ENCODE measurements at regions not wholly inside any gene's neighbourhood (a gene's known extent, or its start where the extent isn't known, plus 50 kb on each side); places are given as distances from the start of the nearest gene placed in this dataset.

DNA sequence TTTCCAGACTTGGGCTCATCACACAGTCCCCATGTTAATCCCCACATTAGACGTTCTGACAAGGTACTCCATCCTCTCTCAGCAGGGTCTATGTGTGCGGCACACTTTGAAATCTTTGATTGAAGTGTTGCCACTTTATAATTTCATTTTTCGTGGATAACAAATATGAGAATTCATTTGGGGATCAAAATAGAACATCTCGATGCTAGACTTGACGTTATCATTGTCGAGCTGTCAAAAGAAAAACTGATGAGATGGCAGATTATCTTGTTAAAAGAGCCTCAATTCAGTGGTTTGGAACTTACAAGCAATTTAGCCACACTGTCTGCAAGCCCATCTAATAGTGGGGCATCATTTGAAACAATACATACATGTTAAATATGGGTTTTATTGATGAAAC, 91.2 kb upstream of the SULT1C3 start:
- Histone ChIP-seq H3K79me2 (ENCODE audit: insufficient read depth, low read length) (no peaks in the 10 kb centered on the region), H3K4me2 (ENCODE audit: low read length) (no peak overlapping the region), H3K27me3 (ENCODE audit: insufficient read depth, low read length) (no peaks in the 10 kb centered on the region), H3K9ac (ENCODE audit: low read length) (no peak overlapping the region), H4K20me1 (ENCODE audit: insufficient read depth, low read length) (no peaks in the 10 kb centered on the region), H3K27ac (ENCODE audit: low read depth, low read length) (no peak overlapping the region), H3K4me3 (ENCODE audit: insufficient read depth, low read depth, low read length) (no peak overlapping the region), H3K36me3 (ENCODE audit: insufficient read depth, low read length) (no peaks in the 10 kb centered on the region), H2AFZ (ENCODE audit: low read depth, low read length) (no peak overlapping the region), H3K9me3 (ENCODE audit: insufficient read depth, low read depth, low read length) (no peaks in the 10 kb centered on the region), H3K4me1 (ENCODE audit: insufficient read depth, low read length) (no peaks in the 10 kb centered on the region)
- DNase-seq (ENCODE audit: low read depth) (no peak), FAIRE-seq (no peak)
- Mint-ChIP-seq H3K27me3 (ENCODE audit: low read depth, unreplicated experiment) (peaks cover 4% of the 10 kb centered on the region), H3K9me3 (ENCODE audit: unreplicated experiment) (no peaks in the 10 kb centered on the region), H3K36me3 (ENCODE audit: low read depth, unreplicated experiment) (no peaks in the 10 kb centered on the region), H3K27ac (ENCODE audit: unreplicated experiment) (no peak overlapping the region), H3K4me1 (ENCODE audit: low read depth, unreplicated experiment) (no peaks in the 10 kb centered on the region), H3K4me3 (ENCODE audit: unreplicated experiment) (no peak overlapping the region)
- no peak for TF ChIP-seq EZH2 (IDR thresholded peaks at IDR 0.05; ENCODE audit: insufficient read depth, low read length)
- TF ChIP-seq, protein P1, sequence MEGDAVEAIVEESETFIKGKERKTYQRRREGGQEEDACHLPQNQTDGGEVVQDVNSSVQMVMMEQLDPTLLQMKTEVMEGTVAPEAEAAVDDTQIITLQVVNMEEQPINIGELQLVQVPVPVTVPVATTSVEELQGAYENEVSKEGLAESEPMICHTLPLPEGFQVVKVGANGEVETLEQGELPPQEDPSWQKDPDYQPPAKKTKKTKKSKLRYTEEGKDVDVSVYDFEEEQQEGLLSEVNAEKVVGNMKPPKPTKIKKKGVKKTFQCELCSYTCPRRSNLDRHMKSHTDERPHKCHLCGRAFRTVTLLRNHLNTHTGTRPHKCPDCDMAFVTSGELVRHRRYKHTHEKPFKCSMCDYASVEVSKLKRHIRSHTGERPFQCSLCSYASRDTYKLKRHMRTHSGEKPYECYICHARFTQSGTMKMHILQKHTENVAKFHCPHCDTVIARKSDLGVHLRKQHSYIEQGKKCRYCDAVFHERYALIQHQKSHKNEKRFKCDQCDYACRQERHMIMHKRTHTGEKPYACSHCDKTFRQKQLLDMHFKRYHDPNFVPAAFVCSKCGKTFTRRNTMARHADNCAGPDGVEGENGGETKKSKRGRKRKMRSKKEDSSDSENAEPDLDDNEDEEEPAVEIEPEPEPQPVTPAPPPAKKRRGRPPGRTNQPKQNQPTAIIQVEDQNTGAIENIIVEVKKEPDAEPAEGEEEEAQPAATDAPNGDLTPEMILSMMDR (IDR thresholded peaks at IDR 0.05; ENCODE audit: insufficient read depth, low read depth, low read length): no peak

DNA sequence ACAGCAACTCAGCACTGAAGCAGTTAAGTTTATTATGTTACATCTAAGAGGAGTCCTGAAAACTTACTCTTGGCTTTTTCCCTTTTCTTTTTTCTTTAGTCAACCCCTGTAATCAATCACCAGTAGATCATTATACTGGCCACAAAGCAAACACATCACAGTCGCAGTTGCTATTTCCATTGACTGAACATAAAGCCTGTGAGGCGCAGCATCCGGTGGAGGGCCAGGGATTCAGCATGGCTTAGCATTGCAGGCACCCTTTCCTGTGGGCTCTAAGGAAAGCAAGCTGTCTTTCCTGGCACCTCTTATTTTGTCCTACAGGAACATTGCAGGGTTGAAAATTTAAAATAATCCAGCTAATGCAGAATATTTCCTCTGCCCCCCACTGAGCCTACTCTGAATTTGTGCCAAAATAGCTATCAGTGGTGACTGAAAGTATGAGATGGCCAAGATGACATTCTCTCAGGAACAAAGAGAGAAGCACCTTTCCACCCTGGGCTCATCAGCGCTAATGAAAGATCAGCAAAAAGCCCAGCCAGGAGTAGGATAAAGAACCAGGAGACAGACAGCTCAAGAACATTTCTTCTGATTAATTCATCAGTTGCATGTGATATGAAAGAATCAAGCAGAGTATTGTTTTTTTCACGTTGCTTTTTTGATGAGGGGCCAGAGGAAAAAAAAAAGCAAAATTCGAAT, 85.3 kb upstream of the SULT1C3 start:
- Histone ChIP-seq H3K27ac (ENCODE audit: low read depth, low read length) (no peak overlapping the region), H3K79me2 (ENCODE audit: insufficient read depth, low read length) (no peaks in the 10 kb centered on the region), H3K4me3 (ENCODE audit: insufficient read depth, low read depth, low read length) (no peak overlapping the region), H3K9ac (ENCODE audit: low read length) (no peak overlapping the region), H3K4me1 (ENCODE audit: insufficient read depth, low read length) (no peaks in the 10 kb centered on the region), H3K9me3 (ENCODE audit: insufficient read depth, low read depth, low read length) (no peaks in the 10 kb centered on the region), H3K4me2 (ENCODE audit: low read length) (no peak overlapping the region), H4K20me1 (ENCODE audit: insufficient read depth, low read length) (no peaks in the 10 kb centered on the region), H3K27me3 (ENCODE audit: insufficient read depth, low read length) (no peaks in the 10 kb centered on the region), H3K36me3 (ENCODE audit: insufficient read depth, low read length) (no peaks in the 10 kb centered on the region), H2AFZ (ENCODE audit: low read depth, low read length) (no peak overlapping the region)
- H3K4me1 Mint-ChIP-seq (ENCODE audit: low read depth, unreplicated experiment): no peaks in the 10 kb centered on the region
- FAIRE-seq (no peak), DNase-seq (ENCODE audit: low read depth) (no peak)
- no peaks in the 10 kb centered on the region for H3K36me3 Mint-ChIP-seq (ENCODE audit: low read depth, unreplicated experiment)
- H3K9me3 Mint-ChIP-seq (ENCODE audit: unreplicated experiment): no peaks in the 10 kb centered on the region
- no peak overlapping the region for H3K27ac Mint-ChIP-seq (ENCODE audit: unreplicated experiment)
- no peak overlapping the region for H3K4me3 Mint-ChIP-seq (ENCODE audit: unreplicated experiment)
- TF ChIP-seq, protein P1 (IDR thresholded peaks at IDR 0.05; ENCODE audit: insufficient read depth, low read depth, low read length): no peak
- TF ChIP-seq EZH2 (IDR thresholded peaks at IDR 0.05; ENCODE audit: insufficient read depth, low read length): no peak
- H3K27me3 Mint-ChIP-seq (ENCODE audit: low read depth, unreplicated experiment): peaks cover 4% of the 10 kb centered on the region

DNA sequence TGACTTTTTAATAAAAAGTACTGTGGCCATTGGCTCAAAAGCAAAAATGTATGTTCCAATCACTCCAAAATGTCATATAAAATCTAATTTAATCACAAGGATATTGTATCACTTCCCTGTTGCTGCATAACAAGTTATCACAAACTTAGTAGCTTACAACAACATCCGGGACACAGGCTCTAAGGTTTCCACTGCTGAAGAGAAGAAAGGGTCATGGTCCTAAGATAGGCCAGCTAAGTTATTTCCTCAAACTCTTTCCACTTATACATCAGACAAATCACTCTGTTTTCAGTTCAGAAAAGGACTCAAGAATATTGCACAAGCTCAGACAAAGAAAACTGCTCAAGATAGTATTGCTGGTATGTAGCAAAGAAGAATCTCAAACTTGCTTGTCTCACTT, 78.5 kb upstream of the SULT1C3 start:
- no peak for FAIRE-seq
- Histone ChIP-seq H3K9me3 (ENCODE audit: insufficient read depth, low read depth, low read length) (no peaks in the 10 kb centered on the region), H3K27ac (ENCODE audit: low read depth, low read length) (no peak overlapping the region), H4K20me1 (ENCODE audit: insufficient read depth, low read length) (no peaks in the 10 kb centered on the region), H3K79me2 (ENCODE audit: insufficient read depth, low read length) (no peaks in the 10 kb centered on the region), H3K9ac (ENCODE audit: low read length) (no peak overlapping the region), H2AFZ (ENCODE audit: low read depth, low read length) (no peak overlapping the region), H3K36me3 (ENCODE audit: insufficient read depth, low read length) (no peaks in the 10 kb centered on the region), H3K27me3 (ENCODE audit: insufficient read depth, low read length) (peaks cover 2% of the 10 kb centered on the region), H3K4me1 (ENCODE audit: insufficient read depth, low read length) (no peaks in the 10 kb centered on the region), H3K4me3 (ENCODE audit: insufficient read depth, low read depth, low read length) (no peak overlapping the region), H3K4me2 (ENCODE audit: low read length) (no peak overlapping the region)
- H3K27ac Mint-ChIP-seq (ENCODE audit: unreplicated experiment): no peak overlapping the region
- H3K4me3 Mint-ChIP-seq (ENCODE audit: unreplicated experiment): no peak overlapping the region
- no peaks in the 10 kb centered on the region for H3K9me3 Mint-ChIP-seq (ENCODE audit: unreplicated experiment)
- H3K27me3 Mint-ChIP-seq (ENCODE audit: low read depth, unreplicated experiment): no peaks in the 10 kb centered on the region
- TF ChIP-seq, protein P1 (IDR thresholded peaks at IDR 0.05; ENCODE audit: insufficient read depth, low read depth, low read length): no peak
- no peak for TF ChIP-seq EZH2 (IDR thresholded peaks at IDR 0.05; ENCODE audit: insufficient read depth, low read length)
- no peak for DNase-seq (ENCODE audit: low read depth)
- H3K4me1 Mint-ChIP-seq (ENCODE audit: low read depth, unreplicated experiment): no peaks in the 10 kb centered on the region
- H3K36me3 Mint-ChIP-seq (ENCODE audit: low read depth, unreplicated experiment): no peaks in the 10 kb centered on the region
